GM23338 (cell line): ENCODE measurements at regions not wholly inside any gene's neighbourhood (a gene's known extent, or its start where the extent isn't known, plus 50 kb on each side); places are given as distances from the start of the nearest gene placed in this dataset.

Experiments
- CTCF ChIP-seq, 2 experiments: fragments of 200-600 bp in 1 of 2; sonication (generic) in 1 of 2; conservative IDR thresholded peaks; 2 replicates each; pipeline versions ENCODE4 v1.5.1 to v1.6.1; 2016 to 2017; ENCODE audit warnings: antibody characterized with exemption in 2 of 2, low read depth in 2 of 2, mild to moderate bottlenecking in 2 of 2, moderate library complexity in 1 of 2
- JUNB ChIP-seq: IDR thresholded peaks from one replicate; pipeline ENCODE4 v1.6.1; 2016; ENCODE audit warnings: antibody characterized with exemption; ENCODE audit not compliant: unreplicated experiment
- POLR2AphosphoS5 ChIP-seq: IDR thresholded peaks from 2 replicates; pipeline ENCODE4 v1.6.1; 2016; ENCODE audit warnings: antibody characterized with exemption, low read depth

GRCh38 chr5:97498657-97499056, 315.6 kb upstream of the RIOK2 start:
- no peak for TF ChIP-seq JUNB
- no peak for TF ChIP-seq CTCF (conservative IDR thresholded peaks at IDR 0.05; ENCODE audit: low read depth in 2 of 2)
- no peak for TF ChIP-seq POLR2AphosphoS5
